Activated CD4-positive, alpha-beta T cell treated with anti-CD3 and anti-CD28 coated beads, Interleukin-2, amount 50 U/mL, for 16 hours (primary cell): ENCODE measurements at regions not wholly inside any gene's neighbourhood (a gene's known extent, or its start where the extent isn't known, plus 50 kb on each side); places are given as distances from the start of the nearest gene placed in this dataset.
A peak's percentile ranks its signal among the peaks of the same experiment; 100 is the strongest.

Experiments used
- DNase-seq: peaks from one replicate; pipeline ENCODE4 v3.0.0-alpha.2; 2020

GRCh38 chr7:86970986-86971385 is 88.5 kb downstream of the ELAPOR2 start:
- DNase-seq: no peak

- DNase-seq: no peak
These were observed 88.9 kb downstream of the ELAPOR2 start for GRCh38 chr7:86970547-86970946.

GRCh38 chr7:86969865-86970264 is 89.6 kb downstream of the ELAPOR2 start:
- DNase-seq: no peak

GRCh38 chr7:86968618-86969017 is 90.8 kb downstream of the ELAPOR2 start:
- no peak for DNase-seq

GRCh38 chr7:86966916-86967315 is 92.5 kb downstream of the ELAPOR2 start:
- no peak for DNase-seq

GRCh38 chr7:86965727-86966120 is 93.7 kb downstream of the ELAPOR2 start:
- DNase-seq: no peak

- no peak for DNase-seq
These were observed 94.3 kb downstream of the ELAPOR2 start for GRCh38 chr7:86964973-86965726.

- peak; percentile 6 for DNase-seq
These were observed 95.7 kb downstream of the ELAPOR2 start for GRCh38 chr7:86963599-86964230.

- no peak for DNase-seq
These were observed 96.8 kb downstream of the ELAPOR2 start for GRCh38 chr7:86962623-86963022.

GRCh38 chr7:86961686-86962085 is 97.8 kb downstream of the ELAPOR2 start:
- DNase-seq: no peak

GRCh38 chr7:86958380-86958779 is 101.1 kb downstream of the ELAPOR2 start:
- no peak for DNase-seq

GRCh38 chr7:86956567-86956966 is 102.9 kb downstream of the ELAPOR2 start:
- no peak for DNase-seq

GRCh38 chr7:86955895-86956503 is 103.5 kb downstream of the ELAPOR2 start:
- DNase-seq: no peak

- no peak for DNase-seq
These were observed 104.5 kb downstream of the ELAPOR2 start for GRCh38 chr7:86954971-86955370.

GRCh38 chr7:86953653-86954336 is 105.7 kb downstream of the ELAPOR2 start:
- no peak for DNase-seq

GRCh38 chr7:86953219-86953618 is 106.2 kb downstream of the ELAPOR2 start:
- no peak for DNase-seq

- no peak for DNase-seq
These were observed 107.6 kb downstream of the ELAPOR2 start for GRCh38 chr7:86951895-86952294.

- DNase-seq: no peak
These were observed 108.5 kb downstream of the ELAPOR2 start for GRCh38 chr7:86950944-86951343.

- DNase-seq: no peak
These were observed 109.1 kb downstream of the ELAPOR2 start for GRCh38 chr7:86950360-86950759.

GRCh38 chr7:86949779-86950260 is 109.6 kb downstream of the ELAPOR2 start:
- no peak for DNase-seq

- no peak for DNase-seq
These were observed 110.2 kb downstream of the ELAPOR2 start for GRCh38 chr7:86949052-86949778.

- no peak for DNase-seq
These were observed 111.5 kb downstream of the ELAPOR2 start for GRCh38 chr7:86947929-86948328.

- no peak for DNase-seq
These were observed 116.0 kb downstream of the ELAPOR2 start for GRCh38 chr7:86943447-86943846.
